Astrocyte (in vitro differentiated cells and primary cell): ENCODE measurements at regions not wholly inside any gene's neighbourhood (a gene's known extent, or its start where the extent isn't known, plus 50 kb on each side); places are given as distances from the start of the nearest gene placed in this dataset.

Source experiments
- CTCF ChIP-seq: IDR thresholded peaks from 2 replicates; pipeline ENCODE4 v1.5.1; 2011; ENCODE audit warnings: low read depth, mild to moderate bottlenecking, inconsistent platforms, low read length, moderate library complexity; ENCODE audit not compliant: insufficient read depth
- EZH2 ChIP-seq: IDR thresholded peaks from 2 replicates; pipeline ENCODE4 v1.6.1; 2012; ENCODE audit warnings: mild to moderate bottlenecking, low read length, inconsistent platforms; ENCODE audit not compliant: insufficient read depth

GRCh38 chr5:133790898-133791297 is 177.5 kb downstream of the C5orf15 start:
- TF ChIP-seq EZH2 (no peak), CTCF (no peak)
